ENCODE measurements at regions not wholly inside any gene's neighbourhood (a gene's known extent, or its start where the extent isn't known, plus 50 kb on each side); places are given as distances from the start of the nearest gene placed in this dataset.

DNA sequence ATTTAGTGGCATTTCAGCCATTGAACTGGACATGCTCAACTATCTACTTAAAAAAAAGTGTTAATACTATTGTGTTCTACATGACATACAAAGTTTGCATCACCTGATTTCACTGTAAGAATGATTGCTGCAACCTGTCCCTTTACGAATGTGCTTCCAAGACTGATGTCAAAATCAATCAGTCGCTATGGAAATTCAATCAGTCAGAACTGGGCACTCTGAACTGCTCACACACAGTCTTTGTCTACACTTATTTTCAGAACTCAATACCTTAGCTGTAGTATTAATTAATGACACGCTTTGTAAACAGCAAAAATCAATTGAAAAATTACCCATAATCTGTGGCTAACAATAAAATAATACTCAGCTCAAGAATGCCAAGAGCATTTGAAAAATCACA is 70.3 kb upstream of the KLHL29 start:
- H3K23ac ChIP-seq (ENCODE audit: low read depth, low read length), result no peak overlapping the region
- no peak overlapping the region for H3K27ac ChIP-seq (ENCODE audit: insufficient read depth, low read length)
- H3K4me1 ChIP-seq (ENCODE audit: control insufficient read depth, insufficient read depth, low read length), result no peaks in the 10 kb centered on the region
- WGBS, 2 experiments (ENCODE audit: extremely low coverage in 2 of 2, insufficient read length in 1 of 2), result 68% methylated on average over 2 of the region's 3 CpGs; no CpG with 5 or more reads in 1 of the 2 experiments
- no peak for DNase-seq
- H4K5ac ChIP-seq (ENCODE audit: low read depth, low read length), result no peak overlapping the region
- POLR2A ChIA-PET (ENCODE audit: unreplicated experiment), result no interaction called here
- no peak overlapping the region for H3K4me2 ChIP-seq (ENCODE audit: low read depth, low read length)
- H3K27me3 ChIP-seq (ENCODE audit: control insufficient read depth, insufficient read depth, low read length), result peaks cover 8% of the 10 kb centered on the region
- no peak overlapping the region for H2AK5ac ChIP-seq (ENCODE audit: low read depth, low read length)
- H2BK5ac ChIP-seq (ENCODE audit: low read depth, low read length, poor library complexity, severe bottlenecking), result no peak overlapping the region
- H3K9ac ChIP-seq (ENCODE audit: low read depth, low read length), result no peak overlapping the region
- H3K4me3 ChIP-seq (ENCODE audit: insufficient read depth, low read depth, low read length), result no peak overlapping the region
- no peaks in the 10 kb centered on the region for H3K36me3 ChIP-seq (ENCODE audit: control insufficient read depth, insufficient read depth, low read length)
- H4K8ac ChIP-seq (ENCODE audit: low read depth in 2 of 2, low read length in 2 of 2), result no peak overlapping the region
- H2BK120ac ChIP-seq (ENCODE audit: low read depth, low read length), result no peak overlapping the region
- no peaks in the 10 kb centered on the region for H3K79me1 ChIP-seq (ENCODE audit: low read depth in 1 of 2, low read length in 2 of 2)
- H4K20me1 ChIP-seq (ENCODE audit: insufficient read depth, low read length), result no peaks in the 10 kb centered on the region
- ATAC-seq (ENCODE audit: low read depth), result no peak
- no peak overlapping the region for H3K56ac ChIP-seq (ENCODE audit: extremely low read depth, insufficient read depth, low read length)
- no TSS peak for BruUV-seq (replicated peaks)
- no peak overlapping the region for H2AFZ ChIP-seq (replicated peaks; ENCODE audit: low read length, poor library complexity)
- H3K4ac ChIP-seq (ENCODE audit: low read depth, low read length), result no peak overlapping the region
- H2BK15ac ChIP-seq (ENCODE audit: low read depth, low read length), result no peak overlapping the region
- H2BK20ac ChIP-seq (ENCODE audit: low read depth, low read length), result no peak overlapping the region
- CTCF ChIA-PET, result no interaction called here
- no peak overlapping the region for H3K14ac ChIP-seq (replicated peaks; ENCODE audit: low read depth, low read length)
- H3K9me1 ChIP-seq (ENCODE audit: insufficient read depth, low read length), result no peaks in the 10 kb centered on the region
- no peak overlapping the region for H3K18ac ChIP-seq (ENCODE audit: low read depth, low read length)
- in situ Hi-C loops (cut with MboI; ENCODE audit: low sequenced_read_pairs), result no loop called here
- TF ChIP-seq, protein P1, sequence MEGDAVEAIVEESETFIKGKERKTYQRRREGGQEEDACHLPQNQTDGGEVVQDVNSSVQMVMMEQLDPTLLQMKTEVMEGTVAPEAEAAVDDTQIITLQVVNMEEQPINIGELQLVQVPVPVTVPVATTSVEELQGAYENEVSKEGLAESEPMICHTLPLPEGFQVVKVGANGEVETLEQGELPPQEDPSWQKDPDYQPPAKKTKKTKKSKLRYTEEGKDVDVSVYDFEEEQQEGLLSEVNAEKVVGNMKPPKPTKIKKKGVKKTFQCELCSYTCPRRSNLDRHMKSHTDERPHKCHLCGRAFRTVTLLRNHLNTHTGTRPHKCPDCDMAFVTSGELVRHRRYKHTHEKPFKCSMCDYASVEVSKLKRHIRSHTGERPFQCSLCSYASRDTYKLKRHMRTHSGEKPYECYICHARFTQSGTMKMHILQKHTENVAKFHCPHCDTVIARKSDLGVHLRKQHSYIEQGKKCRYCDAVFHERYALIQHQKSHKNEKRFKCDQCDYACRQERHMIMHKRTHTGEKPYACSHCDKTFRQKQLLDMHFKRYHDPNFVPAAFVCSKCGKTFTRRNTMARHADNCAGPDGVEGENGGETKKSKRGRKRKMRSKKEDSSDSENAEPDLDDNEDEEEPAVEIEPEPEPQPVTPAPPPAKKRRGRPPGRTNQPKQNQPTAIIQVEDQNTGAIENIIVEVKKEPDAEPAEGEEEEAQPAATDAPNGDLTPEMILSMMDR (conservative IDR thresholded peaks at IDR 0.05; ENCODE audit: low read depth, low read length), result no peak
- TF ChIP-seq MAZ (IDR thresholded peaks at IDR 0.05; ENCODE audit: borderline replicate concordance, low read depth, low read length), result no peak
- no peak for TF ChIP-seq SMC3 (IDR thresholded peaks at IDR 0.05; ENCODE audit: low read depth, low read length)
- TF ChIP-seq, protein P2, sequence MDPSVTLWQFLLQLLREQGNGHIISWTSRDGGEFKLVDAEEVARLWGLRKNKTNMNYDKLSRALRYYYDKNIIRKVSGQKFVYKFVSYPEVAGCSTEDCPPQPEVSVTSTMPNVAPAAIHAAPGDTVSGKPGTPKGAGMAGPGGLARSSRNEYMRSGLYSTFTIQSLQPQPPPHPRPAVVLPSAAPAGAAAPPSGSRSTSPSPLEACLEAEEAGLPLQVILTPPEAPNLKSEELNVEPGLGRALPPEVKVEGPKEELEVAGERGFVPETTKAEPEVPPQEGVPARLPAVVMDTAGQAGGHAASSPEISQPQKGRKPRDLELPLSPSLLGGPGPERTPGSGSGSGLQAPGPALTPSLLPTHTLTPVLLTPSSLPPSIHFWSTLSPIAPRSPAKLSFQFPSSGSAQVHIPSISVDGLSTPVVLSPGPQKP (IDR thresholded peaks at IDR 0.05; ENCODE audit: borderline replicate concordance, low read depth, low read length), result no peak
- TF ChIP-seq BHLHE40 (IDR thresholded peaks at IDR 0.05; ENCODE audit: low read depth, low read length), result no peak
- TF ChIP-seq NFE2L2 (IDR thresholded peaks at IDR 0.05; ENCODE audit: low read depth, low read length), result no peak
- TF ChIP-seq MXI1 (IDR thresholded peaks at IDR 0.05; ENCODE audit: borderline replicate concordance, low read depth, low read length), result no peak
- TF ChIP-seq FOS (IDR thresholded peaks at IDR 0.05; ENCODE audit: low read depth, low read length), result no peak
- TF ChIP-seq CHD1 (IDR thresholded peaks at IDR 0.05; ENCODE audit: low read depth, low read length), result no peak
- TF ChIP-seq RAD21 (IDR thresholded peaks at IDR 0.05; ENCODE audit: low read length), result no peak
- TF ChIP-seq RCOR1 (IDR thresholded peaks at IDR 0.05; ENCODE audit: insufficient replicate concordance, low read length), result no peak
- no peak for TF ChIP-seq MAFK (IDR thresholded peaks at IDR 0.05; ENCODE audit: low read depth, low read length)
- no peak for TF ChIP-seq RFX5 (IDR thresholded peaks at IDR 0.05; ENCODE audit: low read depth, low read length)
- intact Hi-C loops (cut with micrococcal nuclease), result no loop called here
- dilution Hi-C loops (cut with HindIII; ENCODE audit: low sequenced_read_pairs, unreplicated experiment), result no loop called here
- no peaks in the 10 kb centered on the region for H3K9me3 ChIP-seq (ENCODE audit: control insufficient read depth, insufficient read depth, low read length)
- no peak overlapping the region for H4K91ac ChIP-seq (ENCODE audit: insufficient read depth, low read depth, low read length)
- H2AK9ac ChIP-seq (replicated peaks; ENCODE audit: low read depth, low read length, poor library complexity), result no peak overlapping the region

All from IMR-90 (cell line).